GM12891 (cell line): ENCODE measurements at regions not wholly inside any gene's neighbourhood (a gene's known extent, or its start where the extent isn't known, plus 50 kb on each side); places are given as distances from the start of the nearest gene placed in this dataset.

Experiments used
- PAX5 ChIP-seq: IDR thresholded peaks from 2 replicates; pipeline ENCODE4 v1.6.1; 2011; ENCODE audit warnings: low read length, moderate library complexity, mild to moderate bottlenecking; ENCODE audit not compliant: insufficient read depth, severe bottlenecking
- POLR2A ChIP-seq: IDR thresholded peaks from 2 replicates; pipeline ENCODE4 v1.6.1; 2011; ENCODE audit warnings: low read depth, low read length, control low read depth
- POLR2AphosphoS5 ChIP-seq: IDR thresholded peaks from 2 replicates; pipeline ENCODE4 v1.6.1; 2011; ENCODE audit warnings: low read depth, low read length, control low read depth
- TAF1 ChIP-seq: IDR thresholded peaks from 2 replicates; pipeline ENCODE4 v1.6.1; 2011; ENCODE audit warnings: low read depth, low read length, control low read depth

- no peak for TF ChIP-seq POLR2A
- TF ChIP-seq POLR2AphosphoS5 = no peak
- no peak for TF ChIP-seq TAF1
- TF ChIP-seq PAX5 = no peak
Observed at GRCh38 chrX:95995583-95995982, 689.1 kb upstream of the DIAPH2 start.
